Endothelial cell (in vitro differentiated cells): ENCODE measurements at regions not wholly inside any gene's neighbourhood (a gene's known extent, or its start where the extent isn't known, plus 50 kb on each side); places are given as distances from the start of the nearest gene placed in this dataset.

Experiments used
- DNase-seq: peaks from one replicate; pipeline ENCODE4 v3.0.0; 2021; ENCODE audit warnings: low spot score
- H3K27ac Mint-ChIP-seq: one replicate; pipeline ENCODE4 v1.8.0; 2021; ENCODE audit warnings: mixed read lengths, inconsistent platforms; ENCODE audit not compliant: unreplicated experiment
- H3K27me3 Mint-ChIP-seq: one replicate; pipeline ENCODE4 v1.8.0; 2021; ENCODE audit warnings: mild to moderate bottlenecking, moderate library complexity, mixed read lengths, inconsistent platforms; ENCODE audit not compliant: unreplicated experiment
- H3K36me3 Mint-ChIP-seq: one replicate; pipeline ENCODE4 v1.8.0; 2021; ENCODE audit warnings: mild to moderate bottlenecking, low read depth, mixed read lengths, inconsistent platforms; ENCODE audit not compliant: unreplicated experiment
- H3K4me1 Mint-ChIP-seq: one replicate; pipeline ENCODE4 v1.8.0; 2021; ENCODE audit warnings: mild to moderate bottlenecking, mixed read lengths, inconsistent platforms; ENCODE audit not compliant: unreplicated experiment
- H3K4me3 Mint-ChIP-seq: one replicate; pipeline ENCODE4 v1.8.0; 2021; ENCODE audit warnings: mild to moderate bottlenecking, mixed read lengths, inconsistent platforms; ENCODE audit not compliant: unreplicated experiment
- H3K9me3 Mint-ChIP-seq: one replicate; pipeline ENCODE4 v1.8.0; 2021; ENCODE audit warnings: mixed read lengths, inconsistent platforms; ENCODE audit not compliant: unreplicated experiment
- TF ChIP-seq, protein P1 (sequence below): fragments of 200-600 bp; sonication (generic); IDR thresholded peaks from one replicate; pipeline ENCODE4 v1.5.0; 2021; ENCODE audit warnings: antibody characterized with exemption; ENCODE audit not compliant: unreplicated experiment

DNA sequence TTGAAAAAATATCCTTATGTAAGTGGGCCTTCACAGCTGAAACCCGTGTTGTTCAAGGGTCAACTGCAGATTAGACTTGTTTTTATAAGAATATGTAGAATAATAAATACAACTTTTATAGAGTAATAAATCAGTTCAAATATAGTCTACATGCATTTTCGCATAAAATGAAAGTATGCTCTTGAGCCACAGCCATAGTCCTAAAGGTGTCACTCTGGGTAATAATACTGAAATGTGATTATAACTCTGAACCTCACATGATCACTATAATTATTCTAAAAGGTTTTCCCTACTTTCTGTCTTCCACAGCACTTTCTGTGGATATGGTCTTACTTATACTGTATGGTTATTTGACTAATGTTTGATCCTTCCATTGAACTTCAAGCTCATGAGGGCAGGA, 185.8 kb downstream of the SLC6A15 start:
- Mint-ChIP-seq H3K4me3 (no peak overlapping the region), H3K27me3 (no peaks in the 10 kb centered on the region), H3K36me3 (no peaks in the 10 kb centered on the region), H3K9me3 (no peaks in the 10 kb centered on the region), H3K27ac (no peak overlapping the region), H3K4me1 (peaks cover 3% of the 10 kb centered on the region)
- DNase-seq, result no peak
- TF ChIP-seq, protein P1, sequence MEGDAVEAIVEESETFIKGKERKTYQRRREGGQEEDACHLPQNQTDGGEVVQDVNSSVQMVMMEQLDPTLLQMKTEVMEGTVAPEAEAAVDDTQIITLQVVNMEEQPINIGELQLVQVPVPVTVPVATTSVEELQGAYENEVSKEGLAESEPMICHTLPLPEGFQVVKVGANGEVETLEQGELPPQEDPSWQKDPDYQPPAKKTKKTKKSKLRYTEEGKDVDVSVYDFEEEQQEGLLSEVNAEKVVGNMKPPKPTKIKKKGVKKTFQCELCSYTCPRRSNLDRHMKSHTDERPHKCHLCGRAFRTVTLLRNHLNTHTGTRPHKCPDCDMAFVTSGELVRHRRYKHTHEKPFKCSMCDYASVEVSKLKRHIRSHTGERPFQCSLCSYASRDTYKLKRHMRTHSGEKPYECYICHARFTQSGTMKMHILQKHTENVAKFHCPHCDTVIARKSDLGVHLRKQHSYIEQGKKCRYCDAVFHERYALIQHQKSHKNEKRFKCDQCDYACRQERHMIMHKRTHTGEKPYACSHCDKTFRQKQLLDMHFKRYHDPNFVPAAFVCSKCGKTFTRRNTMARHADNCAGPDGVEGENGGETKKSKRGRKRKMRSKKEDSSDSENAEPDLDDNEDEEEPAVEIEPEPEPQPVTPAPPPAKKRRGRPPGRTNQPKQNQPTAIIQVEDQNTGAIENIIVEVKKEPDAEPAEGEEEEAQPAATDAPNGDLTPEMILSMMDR, result no peak

DNA sequence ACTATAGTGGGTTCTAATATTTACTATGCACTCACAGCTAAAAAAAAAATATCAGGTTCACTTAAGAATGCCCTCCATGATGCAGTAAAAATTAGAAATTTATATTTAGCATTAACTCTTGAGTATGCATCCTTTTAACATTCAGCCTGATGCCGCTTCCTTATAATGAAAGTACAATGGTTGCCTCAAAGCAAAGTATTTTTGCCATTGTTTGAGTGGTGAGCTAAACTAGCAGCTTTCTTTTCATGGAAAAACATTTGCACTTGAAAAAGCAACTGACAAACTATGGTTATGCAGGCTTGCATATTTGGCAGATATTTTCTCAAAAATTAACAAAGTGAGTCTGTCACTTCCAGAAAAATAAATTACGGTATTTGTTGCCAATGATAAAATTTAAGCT, 188.6 kb downstream of the SLC6A15 start:
- Mint-ChIP-seq H3K4me1 (peaks cover 3% of the 10 kb centered on the region), H3K36me3 (no peaks in the 10 kb centered on the region), H3K4me3 (no peak overlapping the region), H3K27me3 (no peaks in the 10 kb centered on the region), H3K27ac (no peak overlapping the region), H3K9me3 (no peaks in the 10 kb centered on the region)
- DNase-seq, result no peak
- TF ChIP-seq, protein P1, result no peak

DNA sequence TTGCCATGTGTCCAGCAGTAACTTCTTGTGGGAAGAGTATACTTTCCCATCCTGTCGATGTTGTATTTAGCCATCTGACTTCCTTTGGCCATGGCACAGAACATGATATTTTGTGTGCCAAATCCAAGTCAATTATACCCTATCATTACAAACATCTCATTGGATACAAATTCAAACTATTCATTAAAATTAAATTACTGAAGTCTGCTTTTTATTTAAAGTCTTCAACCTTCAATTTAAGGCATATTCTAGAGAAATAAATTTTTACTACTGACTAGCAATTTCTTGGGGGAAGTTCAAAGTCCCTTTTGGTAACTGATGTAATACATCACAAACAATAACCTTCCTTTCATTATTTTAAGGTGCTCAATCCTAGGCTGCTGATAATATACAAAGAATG, 192.6 kb downstream of the SLC6A15 start:
- no peaks in the 10 kb centered on the region for H3K36me3 Mint-ChIP-seq
- no peak overlapping the region for H3K27ac Mint-ChIP-seq
- no peak overlapping the region for H3K4me3 Mint-ChIP-seq
- no peaks in the 10 kb centered on the region for H3K4me1 Mint-ChIP-seq
- no peaks in the 10 kb centered on the region for H3K9me3 Mint-ChIP-seq
- TF ChIP-seq, protein P1, result no peak
- no peak for DNase-seq
- no peaks in the 10 kb centered on the region for H3K27me3 Mint-ChIP-seq

DNA sequence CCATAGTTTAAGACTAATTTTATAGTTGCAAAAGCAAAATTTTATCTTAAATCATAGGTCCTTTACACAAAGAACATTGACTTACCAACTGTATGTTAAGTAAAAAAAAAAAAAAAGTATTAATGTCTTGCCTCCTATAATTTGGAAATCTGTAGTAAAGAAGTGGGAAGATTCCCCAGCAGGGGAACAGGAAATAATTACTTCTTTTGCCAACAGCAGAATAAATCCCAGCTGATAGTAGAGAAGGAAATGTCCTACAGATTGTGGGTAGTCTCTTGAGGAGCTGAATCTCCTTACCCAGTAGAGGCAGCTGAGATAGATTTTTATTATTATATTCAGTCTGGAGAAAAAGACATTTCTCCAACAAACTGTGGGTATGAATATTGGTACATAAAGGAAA, 193.7 kb downstream of the SLC6A15 start:
- Mint-ChIP-seq H3K27ac (no peak overlapping the region), H3K4me1 (no peaks in the 10 kb centered on the region), H3K4me3 (no peak overlapping the region)

DNA sequence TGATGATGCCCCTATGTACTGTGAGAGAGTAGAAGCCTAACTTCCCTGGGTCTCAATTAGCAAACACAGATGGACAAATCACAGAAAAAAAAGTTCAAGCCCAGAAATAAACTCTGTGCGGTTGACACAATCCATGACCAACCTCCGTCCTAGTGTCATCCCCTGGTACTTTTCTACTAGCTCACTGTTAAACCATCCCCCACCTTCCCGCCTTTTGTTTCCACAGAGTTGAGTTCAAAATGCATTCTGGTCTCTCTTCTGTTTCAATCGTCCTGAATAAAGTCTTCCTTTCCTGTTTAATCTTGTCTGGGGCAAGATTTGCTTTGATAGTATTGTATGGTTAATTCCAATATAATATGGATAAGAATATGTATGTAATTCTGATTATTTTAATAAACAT, 199.9 kb downstream of the SLC6A15 start:
- Mint-ChIP-seq H3K4me3 (no peak overlapping the region), H3K27me3 (no peaks in the 10 kb centered on the region), H3K4me1 (no peaks in the 10 kb centered on the region), H3K27ac (no peak overlapping the region), H3K9me3 (no peaks in the 10 kb centered on the region), H3K36me3 (no peaks in the 10 kb centered on the region)
- TF ChIP-seq, protein P1, result no peak
- DNase-seq, result no peak

More for the DNA sequence above, 193.7 kb downstream of the SLC6A15 start:
- TF ChIP-seq, protein P1, result no peak
- no peaks in the 10 kb centered on the region for H3K27me3 Mint-ChIP-seq
- DNase-seq, result no peak
- no peaks in the 10 kb centered on the region for H3K36me3 Mint-ChIP-seq
- H3K9me3 Mint-ChIP-seq, result no peaks in the 10 kb centered on the region
